NCI-H1694 (cell line): ENCODE measurements at regions not wholly inside any gene's neighbourhood (a gene's known extent, or its start where the extent isn't known, plus 50 kb on each side); places are given as distances from the start of the nearest gene placed in this dataset.
"Not testable (repeated sequence)": the region's sequence is repeated elsewhere in the genome, so short reads cannot be mapped to it uniquely, and the experiment has no call there.

ENCODE experiments used
- DNase-seq: peaks from one replicate; lab custom pipeline; 2025; lab: John Stamatoyannopoulos, UW

DNA sequence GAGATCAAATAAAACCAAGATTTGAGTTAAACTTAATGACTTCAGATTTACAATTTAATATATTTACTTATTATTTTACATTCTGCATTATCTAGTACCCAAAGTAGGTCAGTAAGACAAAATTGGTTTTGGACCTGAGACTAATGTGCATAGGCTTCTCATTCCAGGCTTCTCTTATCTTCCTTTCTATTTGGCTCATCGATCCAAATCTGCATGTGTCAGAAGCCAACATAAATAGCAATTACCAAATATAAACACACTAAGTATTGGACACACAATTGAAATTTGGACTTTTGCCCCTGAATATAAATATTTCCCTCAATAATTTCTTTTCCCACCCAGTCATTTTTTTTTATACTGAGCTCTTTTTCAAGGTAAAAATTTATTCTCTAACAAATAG, 290.6 kb upstream of the ARHGEF26 start:
- DNase-seq = no peak

DNA sequence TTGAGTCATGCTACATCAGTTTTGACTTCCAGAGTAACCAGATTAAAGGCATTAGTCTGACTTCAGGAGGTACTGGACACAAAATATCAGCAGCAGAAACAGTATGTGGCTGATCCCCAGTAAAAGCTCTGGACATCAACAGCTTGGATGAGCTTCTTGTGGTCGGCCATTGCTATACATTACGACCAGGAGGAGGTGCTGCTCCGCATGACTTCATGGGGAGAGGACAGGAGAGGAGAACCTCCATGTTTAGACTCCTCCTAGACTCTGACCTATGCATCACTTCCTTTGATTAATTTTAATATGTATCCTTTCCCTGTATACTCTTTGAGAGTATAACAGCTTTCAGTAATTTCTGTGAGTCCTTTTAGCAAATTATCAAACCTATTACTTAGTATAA, 285.6 kb upstream of the ARHGEF26 start:
- no peak for DNase-seq

DNA sequence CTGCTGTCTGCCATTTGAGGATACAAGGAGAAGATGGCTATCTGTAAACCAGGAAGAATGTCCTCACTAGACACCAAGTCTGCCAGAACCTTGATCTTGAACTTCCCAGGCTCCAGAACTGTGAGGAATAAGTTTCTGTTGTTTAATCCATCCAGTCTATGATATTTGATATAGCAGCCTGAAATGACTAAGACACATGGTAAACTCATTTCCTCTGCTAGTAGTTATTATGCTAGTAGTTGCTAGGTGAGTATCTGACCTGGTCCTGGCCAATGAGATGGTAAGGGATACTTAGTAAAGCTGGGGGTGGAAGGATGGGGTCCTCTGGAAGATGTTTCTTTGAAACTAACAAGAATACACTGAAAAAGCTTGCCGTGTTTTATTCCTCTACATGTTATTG, 280.7 kb upstream of the ARHGEF26 start:
- DNase-seq = no peak

DNA sequence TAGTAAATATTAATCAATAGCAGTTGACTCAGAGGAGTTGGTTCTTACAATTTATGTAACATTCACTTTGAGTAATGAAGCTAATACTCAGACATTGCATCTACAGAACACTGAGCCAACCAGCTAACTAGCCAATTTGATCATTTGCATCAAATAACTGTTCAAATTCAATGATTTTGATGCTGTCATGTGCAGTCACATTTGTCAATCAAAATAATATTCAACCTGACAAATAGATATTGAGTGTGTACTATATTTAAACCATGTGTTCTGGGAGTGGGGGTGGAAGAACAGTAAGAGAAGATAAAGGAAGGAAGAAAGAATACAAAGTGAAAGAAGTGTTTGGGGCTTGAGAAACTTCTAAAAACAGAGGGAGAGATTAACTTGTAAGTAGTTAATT, 277.2 kb upstream of the ARHGEF26 start:
- no peak for DNase-seq

DNA sequence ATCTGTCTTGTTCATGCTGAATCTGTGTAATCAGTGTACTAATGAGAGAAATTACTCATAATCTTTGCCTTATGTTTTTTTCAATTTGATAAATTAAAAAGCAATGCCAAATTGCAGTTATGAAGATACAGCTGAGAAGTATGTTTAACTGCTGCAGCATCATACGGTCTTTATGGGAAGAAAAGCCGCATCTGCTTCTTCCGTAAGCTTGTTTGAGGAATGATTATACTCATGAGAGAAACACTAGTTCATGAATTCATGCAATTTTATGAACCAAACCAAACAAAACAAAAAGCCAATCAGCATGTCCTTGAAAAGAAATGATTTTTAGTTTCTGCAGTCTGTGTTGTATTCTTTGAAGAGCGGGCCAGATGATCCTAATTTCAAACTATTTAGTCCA, 275.9 kb upstream of the ARHGEF26 start:
- DNase-seq = no peak

DNA sequence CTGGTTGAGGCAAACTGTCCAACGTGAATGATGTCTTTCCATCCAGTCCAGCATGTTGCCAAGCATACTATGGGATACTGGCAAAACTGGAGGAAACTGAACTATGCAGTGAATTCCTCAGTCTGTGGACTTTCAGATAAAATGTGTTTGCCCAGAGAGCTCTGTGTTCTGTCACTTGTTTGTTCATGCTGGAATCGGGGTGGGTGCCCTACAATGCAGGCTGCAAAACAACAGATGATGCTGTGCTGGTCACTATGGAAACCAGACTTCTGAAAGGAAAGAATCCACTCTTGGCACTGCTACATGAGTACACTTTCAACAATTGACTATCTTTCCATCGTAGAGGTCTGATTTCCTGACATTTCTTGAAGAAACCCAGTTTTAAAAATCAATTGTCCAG, 272.5 kb upstream of the ARHGEF26 start:
- no peak for DNase-seq

DNA sequence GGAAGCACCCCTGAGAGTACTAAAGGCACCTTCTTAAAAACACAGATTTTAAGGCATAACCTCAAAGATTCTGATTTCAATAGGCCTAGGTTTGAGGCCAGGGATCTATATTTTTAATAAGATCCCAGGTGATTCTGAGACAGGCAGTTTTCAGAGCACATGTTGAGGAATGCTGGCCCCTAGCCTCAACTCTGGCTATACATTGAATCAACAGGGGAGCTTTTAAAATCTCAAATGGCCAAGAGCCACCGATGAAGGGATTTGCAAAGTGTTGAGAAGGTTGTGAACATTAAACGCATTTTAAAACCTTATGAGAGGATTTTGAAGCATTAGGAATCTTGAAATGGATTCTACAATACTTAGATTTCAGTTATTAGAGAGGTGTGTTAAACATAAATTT, 268.8 kb upstream of the ARHGEF26 start:
- no peak for DNase-seq

DNA sequence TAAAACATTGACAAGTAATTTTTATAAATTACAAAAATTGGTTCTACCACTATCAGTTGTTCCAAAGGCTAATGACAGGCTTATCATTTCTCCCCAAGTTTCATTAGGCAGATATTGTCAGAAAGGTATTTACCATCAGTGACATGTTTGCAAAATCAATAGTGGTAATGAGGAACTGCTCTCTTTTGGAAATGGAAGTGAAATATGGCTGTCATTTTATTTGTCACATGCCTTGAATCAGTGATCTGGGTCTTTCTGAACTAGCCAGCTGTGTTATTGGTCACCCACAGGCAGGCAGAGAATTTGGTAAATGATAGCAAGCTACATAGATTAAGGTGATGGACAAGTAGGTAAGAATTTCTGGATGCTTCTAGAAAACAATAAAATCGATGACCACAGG, 268.0 kb upstream of the ARHGEF26 start:
- DNase-seq = no peak

DNA sequence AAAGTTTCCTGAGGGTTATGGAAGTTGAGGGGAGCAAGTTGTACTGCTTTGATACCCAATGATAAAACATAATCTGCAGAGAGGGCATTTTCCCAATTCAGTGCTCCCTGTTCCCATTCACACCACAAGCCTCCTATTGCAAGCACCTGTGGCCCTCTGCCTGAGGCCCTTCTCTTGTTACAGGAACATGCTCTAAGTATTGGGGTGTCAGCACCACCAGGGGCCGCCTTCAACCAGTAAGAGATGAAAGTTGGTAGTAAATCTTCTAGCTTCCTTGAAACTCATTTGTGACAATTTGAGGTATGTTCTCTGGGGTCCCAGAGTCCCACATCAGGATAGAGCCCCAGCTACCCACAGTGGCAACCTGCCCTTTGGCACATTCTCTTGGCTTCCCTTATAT, 265.4 kb upstream of the ARHGEF26 start:
- no peak for DNase-seq

DNA sequence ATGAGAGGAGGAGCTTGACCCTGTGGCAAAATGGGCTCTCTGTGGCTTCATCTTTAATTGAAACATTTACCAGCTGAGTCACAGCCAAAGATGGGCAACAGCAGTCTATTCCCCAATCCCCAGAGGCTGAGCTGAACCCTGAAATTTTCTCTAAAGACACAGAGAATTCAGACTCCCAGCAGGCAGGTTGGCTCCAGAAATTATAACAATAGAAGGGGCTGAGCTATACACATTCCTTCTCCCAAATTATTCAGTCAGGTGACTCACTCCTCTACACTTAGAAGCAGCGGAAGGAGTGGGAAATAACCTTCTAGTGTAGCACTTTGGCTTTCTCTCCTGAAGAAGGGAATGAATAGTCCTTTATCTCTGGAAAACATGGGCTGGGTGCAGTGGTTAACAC, 264.3 kb upstream of the ARHGEF26 start:
- no peak for DNase-seq

DNA sequence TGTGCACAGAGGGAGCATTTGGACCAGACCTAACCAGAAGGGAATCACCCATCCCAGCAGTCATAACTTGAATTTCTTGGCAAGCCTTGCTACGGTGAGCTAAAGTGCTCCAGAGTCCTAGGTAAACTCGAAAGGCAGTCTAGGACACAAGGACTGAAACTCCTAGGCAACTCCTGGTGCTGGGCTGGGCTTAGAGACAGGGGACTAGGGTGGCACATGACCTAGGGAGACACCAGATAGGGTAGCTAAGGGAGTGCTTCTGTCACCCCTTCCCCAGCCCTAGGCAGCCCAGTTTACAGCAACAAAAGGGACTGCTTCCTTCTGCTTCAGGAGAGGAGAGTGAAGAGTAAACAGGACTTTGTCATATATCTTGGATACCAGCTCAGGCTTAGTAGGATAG, 256.4 kb upstream of the ARHGEF26 start:
- no peak for DNase-seq

DNA sequence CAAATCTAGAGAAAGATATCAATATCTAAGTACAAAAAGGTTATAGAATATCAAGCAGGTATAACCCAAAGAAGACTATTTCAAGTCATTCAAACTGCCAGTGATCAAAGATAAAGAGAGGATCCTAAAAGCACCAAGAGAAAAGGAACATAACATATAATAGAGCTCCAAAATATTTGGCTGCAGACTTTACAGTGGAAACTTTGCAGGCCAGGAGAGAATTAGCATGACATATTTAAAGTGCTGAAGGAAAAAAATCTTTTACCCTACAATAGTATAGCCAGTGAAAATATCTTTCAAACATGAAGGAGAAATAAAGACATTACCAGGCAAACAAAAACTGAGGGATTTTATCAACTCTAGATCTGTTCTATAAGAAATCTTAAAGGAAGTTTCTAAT, 254.3 kb upstream of the ARHGEF26 start:
- no peak for DNase-seq

DNA sequence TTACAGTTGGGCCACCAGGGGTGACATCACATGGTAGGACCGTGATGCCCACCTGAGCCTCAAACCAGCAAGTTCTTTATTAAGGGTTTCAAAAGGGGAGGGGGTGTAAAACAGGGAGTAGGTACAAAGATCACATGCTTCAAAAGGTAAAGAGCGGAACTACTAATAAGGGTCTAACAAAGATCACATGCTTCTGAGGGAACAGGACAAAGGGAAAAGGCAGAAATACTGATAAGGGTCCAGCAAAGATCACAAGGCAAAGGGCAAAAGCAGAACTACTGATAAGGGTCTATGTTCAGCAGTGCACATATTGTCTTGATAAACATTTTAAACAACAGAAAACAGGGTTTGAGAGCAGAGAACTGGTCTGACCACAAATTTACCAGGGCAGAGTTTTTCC, 246.8 kb upstream of the ARHGEF26 start:
- DNase-seq = not testable (repeated sequence)

DNA sequence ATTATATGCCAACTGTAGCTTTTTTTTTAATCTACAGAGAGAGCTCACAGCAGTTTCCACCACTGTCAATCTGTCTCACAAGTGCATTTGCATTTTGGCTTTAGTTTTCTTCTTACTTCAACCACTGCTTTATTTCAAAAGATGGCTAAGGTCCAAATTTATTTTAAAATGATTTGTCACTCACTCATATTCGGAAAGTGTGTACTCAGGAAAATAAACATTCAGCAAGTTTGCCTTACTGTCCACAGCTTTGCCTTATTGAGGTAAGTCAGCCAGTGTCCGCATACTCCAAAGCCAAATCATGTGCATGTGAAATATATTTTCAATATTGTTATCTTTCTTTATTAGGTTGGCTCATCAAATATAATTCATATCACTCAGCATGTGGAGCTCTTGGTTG, 240.7 kb upstream of the ARHGEF26 start:
- DNase-seq = no peak

DNA sequence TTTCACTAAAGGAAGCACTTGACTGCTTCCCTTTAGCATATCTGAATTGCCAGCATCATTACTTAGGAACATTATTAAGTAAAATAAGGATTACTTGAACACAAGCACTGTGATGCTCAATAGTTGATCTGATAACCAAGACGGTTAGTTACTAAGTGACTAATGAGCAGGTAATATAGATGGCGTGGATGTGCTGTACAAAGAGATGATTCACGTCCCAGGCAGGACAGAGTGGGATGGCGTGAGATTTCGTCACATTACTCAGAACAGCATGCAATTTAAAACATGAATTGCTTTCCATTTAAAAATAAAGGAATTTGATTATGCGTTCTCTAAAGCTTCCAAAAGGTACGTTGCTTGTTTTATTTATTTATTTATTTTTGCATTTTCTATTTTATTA, 240.0 kb upstream of the ARHGEF26 start:
- DNase-seq = no peak

DNA sequence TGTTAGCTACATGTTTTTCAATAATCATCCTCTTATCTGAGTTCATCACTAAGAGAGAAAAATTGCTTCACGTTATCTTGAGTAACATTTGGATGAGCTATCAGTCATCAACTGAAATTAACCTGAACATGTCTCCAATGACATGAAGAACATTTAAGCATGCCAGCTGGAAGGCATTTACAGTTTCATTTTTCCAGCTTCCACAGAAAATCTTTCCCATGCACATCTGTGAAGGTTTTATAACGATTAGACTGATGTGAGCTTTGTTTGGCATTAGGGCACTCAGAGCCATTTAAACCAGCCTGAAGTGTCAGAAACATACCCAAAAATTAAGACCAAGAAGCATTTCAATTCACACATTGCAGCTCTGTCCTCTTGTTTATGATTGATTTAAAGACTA, 235.8 kb upstream of the ARHGEF26 start:
- no peak for DNase-seq

DNA sequence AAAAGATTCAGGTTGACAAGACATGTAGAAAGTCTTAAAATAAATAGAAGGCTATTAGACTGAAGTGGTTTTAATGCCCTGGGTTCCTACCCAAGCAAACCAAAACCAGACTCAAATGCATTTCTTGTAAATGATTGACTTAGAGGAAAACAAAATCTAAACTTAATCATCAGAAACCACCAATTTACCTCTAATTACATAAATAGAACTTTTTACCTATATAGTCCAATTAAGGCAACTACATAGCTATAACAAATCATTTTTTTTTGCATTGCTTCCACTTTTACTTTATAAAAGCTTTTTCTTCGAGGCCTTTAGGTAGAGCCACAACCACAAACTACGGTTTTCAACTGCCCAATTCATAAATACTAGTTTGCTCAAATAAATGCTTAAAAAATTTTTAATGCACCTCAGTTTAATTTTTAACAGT, 231.3 kb upstream of the ARHGEF26 start:
- no peak for DNase-seq

DNA sequence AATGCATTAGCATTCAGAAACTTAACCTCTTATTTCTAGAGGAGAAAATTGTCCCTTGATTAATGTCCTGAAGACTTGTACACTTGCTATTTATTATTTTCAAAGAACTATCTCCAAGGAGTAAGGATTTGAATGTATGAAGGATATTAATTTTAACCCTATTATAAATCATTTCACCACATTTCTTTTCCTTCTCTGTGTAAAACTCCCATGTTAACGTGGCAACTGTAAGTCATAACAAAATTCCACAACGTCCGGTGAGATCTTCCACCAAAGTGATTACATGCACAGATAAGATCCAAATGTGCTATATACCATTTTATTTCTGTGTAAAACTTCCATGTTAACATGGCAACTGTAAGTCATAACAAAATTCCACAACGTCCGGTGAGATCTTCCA, 229.1 kb upstream of the ARHGEF26 start:
- DNase-seq = no peak

DNA sequence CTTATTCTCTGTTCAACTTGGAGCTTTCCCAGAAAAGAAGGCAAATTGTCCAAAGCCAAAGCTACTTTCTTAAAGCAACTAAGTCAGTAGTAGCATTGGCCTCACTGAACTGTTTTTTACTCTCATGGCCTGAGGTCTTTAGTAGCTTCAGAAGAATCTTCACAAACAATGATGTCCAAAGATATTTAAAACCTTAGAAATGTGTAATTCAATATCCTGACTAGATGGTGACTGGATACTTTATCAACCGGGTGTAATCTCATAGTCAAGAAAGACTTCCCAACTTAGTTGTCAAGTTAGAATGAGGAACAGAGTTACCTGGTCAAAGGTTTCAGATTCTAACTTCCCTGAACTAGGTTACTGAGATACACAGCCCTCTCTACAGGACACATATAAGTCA, 226.3 kb upstream of the ARHGEF26 start:
- no peak for DNase-seq

DNA sequence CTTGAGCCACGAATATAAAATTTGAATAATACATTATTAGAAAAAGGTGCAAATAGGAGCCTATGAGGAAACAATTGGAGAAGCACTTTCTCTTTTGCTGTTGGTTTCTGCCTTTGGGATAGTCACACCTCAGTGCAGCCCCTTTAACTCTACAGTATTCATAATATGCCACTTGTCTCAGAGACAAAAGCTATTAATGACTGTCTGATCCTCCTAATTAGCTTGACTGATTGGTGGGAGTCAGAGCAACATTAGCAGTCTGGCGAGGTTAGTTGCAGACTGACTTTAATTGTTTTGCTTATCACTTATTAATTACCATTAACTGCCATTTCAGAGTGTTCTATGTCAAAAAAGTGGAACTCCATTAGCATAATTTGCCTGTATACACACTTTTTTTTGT, 225.0 kb upstream of the ARHGEF26 start:
- DNase-seq = no peak

DNA sequence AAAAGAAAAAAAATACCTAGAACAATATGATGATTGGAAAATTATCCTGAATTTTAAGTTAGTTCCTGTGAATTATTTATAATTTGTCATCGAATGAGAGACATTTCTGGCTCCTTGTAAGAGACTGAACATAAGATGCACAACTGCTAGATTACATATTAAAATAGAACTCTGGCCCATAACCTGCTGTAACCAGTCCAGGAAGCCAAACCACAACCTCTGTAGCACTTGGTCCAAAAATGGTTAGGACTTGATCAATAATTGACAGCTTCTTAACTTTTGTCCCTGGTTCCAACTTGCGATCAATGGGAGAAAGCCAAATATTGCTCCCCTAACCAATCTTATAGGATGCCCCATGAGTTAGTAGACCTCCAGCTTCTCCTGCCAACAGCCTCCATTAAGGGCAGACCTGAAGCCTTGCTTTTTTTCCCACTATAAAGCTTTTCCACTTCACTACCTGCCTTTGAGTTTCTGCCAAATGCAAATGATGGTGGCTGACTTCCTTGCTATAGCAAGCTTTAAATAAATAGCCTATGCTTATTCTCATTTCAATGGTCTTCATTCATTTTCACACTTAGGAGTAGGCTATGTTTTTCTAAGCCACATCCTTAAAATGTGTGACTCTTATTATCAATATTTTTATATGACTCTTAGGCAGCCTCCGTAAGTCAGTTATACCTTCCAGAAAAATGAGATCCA, 224.0 kb upstream of the ARHGEF26 start:
- no peak for DNase-seq

DNA sequence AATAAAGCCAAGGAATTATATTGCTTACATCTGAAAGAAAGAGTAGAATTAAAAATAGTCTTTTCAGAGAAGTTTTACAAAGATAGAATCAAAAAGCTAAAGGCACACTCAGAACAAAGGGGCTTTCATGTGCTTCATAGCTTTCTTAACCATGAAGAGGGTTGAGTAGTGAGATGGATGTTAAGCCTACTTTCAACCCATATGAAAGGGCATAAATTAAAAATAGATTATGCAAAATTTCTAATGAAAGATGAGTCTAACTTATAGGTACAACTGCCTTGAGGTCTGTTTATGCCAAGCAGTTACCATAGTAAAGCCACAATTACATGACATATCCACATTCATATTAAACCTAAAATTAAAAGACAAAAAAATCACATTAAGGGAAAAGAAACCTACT, 223.3 kb upstream of the ARHGEF26 start:
- no peak for DNase-seq

DNA sequence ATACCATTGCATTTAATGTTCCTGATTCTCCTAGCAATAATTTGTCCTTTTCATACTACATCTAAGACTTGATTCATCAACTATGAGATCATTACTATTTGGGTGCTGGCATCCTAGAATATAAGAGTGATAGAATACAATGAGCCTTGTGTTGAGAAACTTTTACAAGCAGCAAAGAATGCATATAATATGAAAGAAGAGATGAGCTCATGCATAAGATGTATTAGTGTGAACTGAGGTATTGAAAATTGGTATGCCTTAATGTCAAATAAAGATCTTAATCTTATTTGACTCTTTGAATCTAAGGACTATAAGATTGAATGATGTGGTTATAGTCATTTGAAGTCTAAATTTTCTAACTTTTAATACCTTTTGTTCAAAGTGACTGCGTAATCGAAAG, 220.0 kb upstream of the ARHGEF26 start:
- DNase-seq = no peak

DNA sequence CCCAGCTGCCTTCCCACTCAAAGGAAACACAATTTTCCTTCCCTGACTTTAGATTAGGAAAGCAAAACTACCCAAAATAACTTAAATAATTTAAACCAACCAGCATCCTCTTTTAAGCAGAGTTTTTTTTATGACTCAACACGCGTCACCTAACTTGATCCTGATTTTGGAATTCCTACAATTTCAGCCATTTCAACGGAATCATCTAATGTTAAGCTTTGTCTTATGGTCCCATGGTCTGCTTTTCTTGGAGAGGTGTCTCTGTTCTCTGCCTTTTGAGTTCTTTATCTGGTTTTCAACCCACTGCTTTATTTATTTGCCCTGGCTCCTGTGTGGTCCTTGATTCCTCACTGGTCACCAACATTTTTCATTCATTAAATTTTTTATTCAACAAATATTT, 219.2 kb upstream of the ARHGEF26 start:
- no peak for DNase-seq

DNA sequence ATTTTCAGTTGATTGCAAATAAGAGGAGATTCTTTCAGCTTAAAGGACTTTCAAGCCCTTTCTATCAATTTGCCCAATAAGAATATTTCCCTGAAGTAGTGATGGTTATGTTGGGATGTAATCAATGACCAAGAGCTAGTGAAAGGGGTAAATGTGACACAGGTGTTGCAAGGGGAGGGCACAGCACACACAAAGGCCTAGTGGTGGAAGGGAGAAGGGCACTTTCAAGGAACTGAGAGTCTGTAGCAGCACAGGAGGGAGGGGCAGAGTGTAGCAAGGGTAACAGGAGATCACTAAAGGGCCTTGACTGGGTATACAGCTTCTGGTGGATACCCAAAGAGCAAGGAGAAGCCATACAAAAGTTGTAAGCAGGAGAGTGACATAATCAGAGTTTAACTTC, 217.8 kb upstream of the ARHGEF26 start:
- no peak for DNase-seq
